ENCODE measurements at regions not wholly inside any gene's neighbourhood (a gene's known extent, or its start where the extent isn't known, plus 50 kb on each side); places are given as distances from the start of the nearest gene placed in this dataset.

DNA sequence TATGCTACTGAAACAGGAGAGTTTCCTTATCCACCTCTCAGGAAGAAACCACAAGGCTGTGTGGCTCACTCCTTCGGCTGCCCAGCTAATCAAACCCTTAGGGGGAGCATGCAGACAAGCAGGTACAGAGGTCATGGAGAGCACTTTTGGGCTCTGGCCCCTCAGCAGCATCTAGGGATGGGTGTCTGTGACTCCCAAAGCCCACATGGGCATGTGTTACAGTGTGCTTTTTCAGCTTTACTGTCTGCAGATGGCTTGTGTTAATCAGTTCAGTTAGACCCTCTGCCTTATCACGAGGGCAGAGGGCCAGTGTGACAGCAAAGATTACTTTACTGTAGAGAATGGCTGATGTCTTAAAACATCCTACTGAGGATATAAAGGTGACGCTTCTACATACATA is 447.4 kb downstream of the PCDH10 start:
- WGBS, 2 donors = 48 to 71% methylated on average over 3 of the region's 3 CpGs
- Histone ChIP-seq H3K4me3 (no peak overlapping the region), H3K27me3 (no peaks in the 10 kb centered on the region), H3K9me3 (no peaks in the 10 kb centered on the region), H3K4me1 (no peaks in the 10 kb centered on the region), H3K36me3 (no peaks in the 10 kb centered on the region), H3K27ac (no peak overlapping the region)
- intact Hi-C loops (cut with DNase I) = no loop called here
- no peak for DNase-seq
- TF ChIP-seq, protein P1, sequence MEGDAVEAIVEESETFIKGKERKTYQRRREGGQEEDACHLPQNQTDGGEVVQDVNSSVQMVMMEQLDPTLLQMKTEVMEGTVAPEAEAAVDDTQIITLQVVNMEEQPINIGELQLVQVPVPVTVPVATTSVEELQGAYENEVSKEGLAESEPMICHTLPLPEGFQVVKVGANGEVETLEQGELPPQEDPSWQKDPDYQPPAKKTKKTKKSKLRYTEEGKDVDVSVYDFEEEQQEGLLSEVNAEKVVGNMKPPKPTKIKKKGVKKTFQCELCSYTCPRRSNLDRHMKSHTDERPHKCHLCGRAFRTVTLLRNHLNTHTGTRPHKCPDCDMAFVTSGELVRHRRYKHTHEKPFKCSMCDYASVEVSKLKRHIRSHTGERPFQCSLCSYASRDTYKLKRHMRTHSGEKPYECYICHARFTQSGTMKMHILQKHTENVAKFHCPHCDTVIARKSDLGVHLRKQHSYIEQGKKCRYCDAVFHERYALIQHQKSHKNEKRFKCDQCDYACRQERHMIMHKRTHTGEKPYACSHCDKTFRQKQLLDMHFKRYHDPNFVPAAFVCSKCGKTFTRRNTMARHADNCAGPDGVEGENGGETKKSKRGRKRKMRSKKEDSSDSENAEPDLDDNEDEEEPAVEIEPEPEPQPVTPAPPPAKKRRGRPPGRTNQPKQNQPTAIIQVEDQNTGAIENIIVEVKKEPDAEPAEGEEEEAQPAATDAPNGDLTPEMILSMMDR (IDR thresholded peaks at IDR 0.05) = no peak
- no peak for TF ChIP-seq EP300 (IDR thresholded peaks at IDR 0.05)
- no peak for TF ChIP-seq POLR2A (IDR thresholded peaks at IDR 0.05)
- no peak for TF ChIP-seq POLR2AphosphoS5 (IDR thresholded peaks at IDR 0.05)

DNA sequence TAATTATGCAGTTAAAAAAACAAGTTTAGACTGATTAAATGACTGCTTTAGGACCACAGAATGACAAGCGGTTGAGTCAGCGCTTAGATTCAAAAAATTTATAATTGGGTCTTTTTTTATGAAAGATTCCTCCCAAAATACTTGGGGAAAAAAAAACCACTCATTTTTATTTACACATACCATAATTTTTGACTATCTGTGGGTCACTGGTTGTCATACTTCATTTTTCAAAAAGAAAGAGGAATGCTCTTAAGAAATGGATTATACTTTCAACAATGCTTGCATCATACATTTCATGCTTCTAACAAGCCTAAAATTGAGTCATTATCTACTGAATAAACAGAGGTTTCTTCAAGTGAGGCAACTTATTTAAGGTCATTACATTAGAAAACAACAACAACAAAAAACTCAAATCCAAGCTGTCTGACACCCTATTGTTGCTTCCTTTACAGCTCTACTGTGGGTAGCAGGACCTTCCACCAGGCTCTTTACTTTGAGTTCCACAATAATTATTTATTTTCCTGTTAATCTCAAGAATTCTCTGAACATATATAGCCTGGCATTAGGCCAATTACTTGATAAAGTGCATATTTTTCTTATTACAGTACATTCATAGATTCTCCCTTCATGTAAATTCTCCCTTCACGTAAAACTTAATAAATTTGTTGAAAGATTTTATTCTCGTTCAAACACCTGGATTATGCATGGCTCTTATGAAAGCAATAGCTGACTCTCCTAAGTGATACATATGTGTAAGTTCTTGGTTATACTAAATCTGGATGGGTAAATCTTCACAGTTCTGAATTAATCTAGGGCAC is 445.5 kb downstream of the PCDH10 start:
- Histone ChIP-seq H3K4me3 (no peak overlapping the region), H3K27me3 (no peaks in the 10 kb centered on the region), H3K4me1 (no peaks in the 10 kb centered on the region), H3K27ac (no peak overlapping the region), H3K36me3 (no peaks in the 10 kb centered on the region), H3K9me3 (no peaks in the 10 kb centered on the region)
- TF ChIP-seq, protein P1 (IDR thresholded peaks at IDR 0.05) = no peak
- TF ChIP-seq POLR2A (IDR thresholded peaks at IDR 0.05) (no peak), EP300 (IDR thresholded peaks at IDR 0.05) (no peak), POLR2AphosphoS5 (IDR thresholded peaks at IDR 0.05) (no peak)
- DNase-seq = no peak
- intact Hi-C loops (cut with DNase I) = no loop called here
- WGBS, 2 donors = 91% methylated on average over 4 of the region's 4 CpGs

DNA sequence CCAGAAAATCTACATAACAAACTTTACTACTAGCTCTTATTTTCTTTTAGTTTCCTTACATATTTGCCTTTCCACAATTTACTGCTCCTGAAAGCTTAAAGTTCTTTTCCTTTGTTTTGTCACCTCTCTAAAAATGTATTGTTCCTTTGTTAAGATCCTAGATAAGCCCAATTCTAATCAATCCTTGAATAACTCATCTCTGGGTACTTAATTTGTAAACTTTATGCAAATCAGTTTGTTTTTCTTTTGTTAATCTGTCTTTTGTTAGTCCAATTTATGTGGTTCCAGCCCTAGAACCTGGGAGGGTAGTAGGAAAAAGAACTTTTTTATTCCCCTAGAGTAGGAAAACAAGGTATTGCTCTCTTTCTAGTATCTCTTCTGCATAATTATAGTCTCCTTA is 444.7 kb downstream of the PCDH10 start:
- no peaks in the 10 kb centered on the region for H3K4me1 ChIP-seq
- DNase-seq = no peak
- H3K36me3 ChIP-seq = no peaks in the 10 kb centered on the region
- no peaks in the 10 kb centered on the region for H3K9me3 ChIP-seq
- H3K4me3 ChIP-seq = no peak overlapping the region
- TF ChIP-seq POLR2A (IDR thresholded peaks at IDR 0.05) (no peak), POLR2AphosphoS5 (IDR thresholded peaks at IDR 0.05) (no peak), EP300 (IDR thresholded peaks at IDR 0.05) (no peak)
- TF ChIP-seq, protein P1 (IDR thresholded peaks at IDR 0.05) = no peak
- H3K27me3 ChIP-seq = no peaks in the 10 kb centered on the region
- intact Hi-C loops (cut with DNase I) = no loop called here
- H3K27ac ChIP-seq = no peak overlapping the region

DNA sequence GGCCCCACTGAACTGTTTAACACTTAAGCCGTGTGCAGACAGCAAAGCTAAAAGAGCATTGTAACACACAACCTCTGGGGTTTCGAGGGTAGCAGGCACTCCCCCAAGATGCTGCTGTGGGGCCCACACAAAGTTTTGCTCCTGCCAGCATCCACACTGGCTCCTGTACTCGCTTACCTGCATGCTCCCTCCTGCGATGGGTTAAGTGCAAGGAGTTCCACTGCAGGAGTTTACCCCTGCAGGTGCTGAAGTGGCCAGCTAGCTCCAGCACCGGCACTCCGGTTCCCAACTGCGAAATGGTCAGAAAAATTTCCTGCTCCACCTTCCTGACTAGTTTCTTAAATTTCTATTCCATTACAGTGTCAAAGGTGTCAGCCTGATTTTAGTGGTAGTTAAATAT is 443.5 kb downstream of the PCDH10 start:
- Histone ChIP-seq H3K27me3 (no peaks in the 10 kb centered on the region), H3K4me3 (no peak overlapping the region), H3K27ac (no peak overlapping the region), H3K9me3 (no peaks in the 10 kb centered on the region), H3K36me3 (no peaks in the 10 kb centered on the region), H3K4me1 (no peaks in the 10 kb centered on the region)
- no peak for TF ChIP-seq POLR2A (IDR thresholded peaks at IDR 0.05)
- DNase-seq = no peak
- intact Hi-C loops (cut with DNase I) = no loop called here
- WGBS, 2 donors = 75 to 84% methylated on average over 7 of the region's 7 CpGs

DNA sequence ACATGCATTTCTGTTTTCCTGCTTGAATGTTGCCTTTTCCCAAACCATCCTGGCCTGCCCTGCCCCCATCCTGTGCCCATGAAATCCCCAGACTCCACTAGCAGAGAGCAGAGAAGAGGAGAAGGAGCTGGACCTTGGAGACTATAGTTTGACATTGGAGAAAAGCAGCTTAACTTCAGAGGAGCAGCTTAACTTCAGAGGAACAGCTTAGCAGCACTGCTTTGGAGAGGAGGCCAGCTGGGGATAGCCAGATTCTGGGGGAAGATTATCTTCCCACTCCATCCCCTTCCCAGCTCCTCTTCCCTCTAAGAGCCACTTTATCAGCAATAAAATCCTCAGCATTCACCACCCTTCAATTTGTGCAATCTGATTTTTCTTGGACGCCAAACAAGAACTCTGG is 443.0 kb downstream of the PCDH10 start:
- DNase-seq = no peak
- 82 to 85% methylated on average over 1 of the region's 1 CpG for WGBS, 2 donors
- H3K36me3 ChIP-seq = no peaks in the 10 kb centered on the region
- H3K27ac ChIP-seq = no peak overlapping the region
- no peak overlapping the region for H3K4me3 ChIP-seq
- no peaks in the 10 kb centered on the region for H3K4me1 ChIP-seq
- H3K27me3 ChIP-seq = no peaks in the 10 kb centered on the region
- TF ChIP-seq EP300 (IDR thresholded peaks at IDR 0.05) (no peak), POLR2AphosphoS5 (IDR thresholded peaks at IDR 0.05) (no peak), POLR2A (IDR thresholded peaks at IDR 0.05) (no peak)
- TF ChIP-seq, protein P1 (IDR thresholded peaks at IDR 0.05) = no peak
- intact Hi-C loops (cut with DNase I) = no loop called here
- no peaks in the 10 kb centered on the region for H3K9me3 ChIP-seq

Data from sigmoid colon (tissue), 6 donors.